HG02840 (cell line): ENCODE measurements at regions not wholly inside any gene's neighbourhood (a gene's known extent, or its start where the extent isn't known, plus 50 kb on each side); places are given as distances from the start of the nearest gene placed in this dataset.

Source experiments
- ATAC-seq: cut with Tn5 transposase; IDR thresholded peaks from one replicate; pipeline ENCODE4 v1.9.1; 2021; ENCODE audit warnings: mild to moderate bottlenecking, moderate library complexity, moderate number of reproducible peaks; ENCODE audit not compliant: unreplicated experiment, low FRiP score

DNA sequence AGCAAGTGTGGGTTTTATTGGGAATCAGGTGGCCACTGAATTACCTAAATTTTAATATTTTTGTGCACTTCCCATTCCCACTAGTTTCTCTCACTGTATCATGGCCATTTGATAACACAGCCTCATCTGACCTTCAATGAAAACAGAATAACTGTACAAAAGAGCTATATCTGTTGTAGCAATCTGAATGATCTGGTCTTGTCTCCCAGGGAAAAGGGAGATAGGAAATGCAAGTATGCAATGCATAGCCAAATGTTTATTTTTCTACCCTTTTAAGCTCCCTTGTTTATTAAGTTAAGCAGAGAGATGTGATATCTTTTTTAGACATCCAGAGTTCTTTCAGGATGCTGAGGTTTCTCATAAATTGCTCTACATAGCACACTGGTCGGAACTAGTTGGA lies 288.3 kb upstream of the CLINT1 start:
- ATAC-seq: no peak

DNA sequence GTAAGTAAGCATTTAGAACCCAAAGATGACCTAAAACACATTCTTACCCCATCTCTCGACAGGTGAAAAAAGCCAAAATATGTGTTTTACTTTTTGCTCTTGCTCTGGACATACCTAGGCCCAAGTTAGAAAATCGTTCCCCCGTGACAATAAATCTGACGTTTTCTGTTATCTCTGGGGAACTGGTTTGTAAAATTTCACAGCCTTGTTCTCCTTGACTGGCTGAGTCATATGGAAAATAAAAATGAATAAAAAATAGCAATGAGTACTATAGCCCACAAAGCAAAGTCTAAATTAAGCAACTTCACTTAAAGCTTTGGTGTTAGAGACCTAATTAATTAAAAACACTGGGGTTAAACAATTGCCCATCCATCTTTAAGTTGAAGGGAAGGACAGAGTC lies 286.9 kb upstream of the CLINT1 start:
- ATAC-seq: no peak

DNA sequence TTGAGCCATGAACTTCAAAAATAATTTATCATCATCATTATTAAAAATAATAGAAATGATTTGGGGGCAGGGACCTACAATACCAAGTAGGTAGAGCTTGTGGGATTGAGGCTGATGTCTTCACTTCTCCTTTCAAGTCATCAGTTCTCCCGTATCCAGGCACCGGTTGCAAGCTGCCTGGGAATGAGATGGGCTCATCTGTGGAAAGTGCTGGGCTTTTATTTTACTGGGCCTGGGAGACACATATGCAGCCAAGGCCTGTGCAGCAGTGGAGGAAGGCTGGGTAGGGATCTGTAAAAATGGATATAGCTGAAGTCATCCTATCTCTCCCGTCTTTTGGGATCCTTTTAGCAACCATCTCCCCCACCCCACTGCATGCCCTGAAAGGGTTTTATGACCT lies 284.1 kb upstream of the CLINT1 start:
- no peak for ATAC-seq

DNA sequence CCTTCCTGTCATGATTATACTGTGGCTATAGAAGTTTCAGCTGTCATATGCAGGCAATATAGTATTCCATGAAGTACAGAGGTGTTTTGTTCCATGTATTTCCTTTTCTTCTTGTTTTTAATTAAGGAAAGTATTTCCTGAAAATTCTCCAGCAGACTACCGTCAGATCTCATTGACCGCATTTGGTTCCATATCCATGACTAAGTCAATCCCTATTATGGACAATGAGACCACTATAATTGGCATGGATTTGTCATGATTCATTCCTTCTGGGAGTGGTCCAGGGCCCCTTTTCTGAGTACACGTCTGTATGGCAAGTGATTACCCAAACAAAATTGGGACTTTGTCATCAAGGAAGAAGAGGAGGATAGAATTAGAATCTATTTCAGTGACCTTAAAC lies 283.2 kb upstream of the CLINT1 start:
- ATAC-seq: no peak

DNA sequence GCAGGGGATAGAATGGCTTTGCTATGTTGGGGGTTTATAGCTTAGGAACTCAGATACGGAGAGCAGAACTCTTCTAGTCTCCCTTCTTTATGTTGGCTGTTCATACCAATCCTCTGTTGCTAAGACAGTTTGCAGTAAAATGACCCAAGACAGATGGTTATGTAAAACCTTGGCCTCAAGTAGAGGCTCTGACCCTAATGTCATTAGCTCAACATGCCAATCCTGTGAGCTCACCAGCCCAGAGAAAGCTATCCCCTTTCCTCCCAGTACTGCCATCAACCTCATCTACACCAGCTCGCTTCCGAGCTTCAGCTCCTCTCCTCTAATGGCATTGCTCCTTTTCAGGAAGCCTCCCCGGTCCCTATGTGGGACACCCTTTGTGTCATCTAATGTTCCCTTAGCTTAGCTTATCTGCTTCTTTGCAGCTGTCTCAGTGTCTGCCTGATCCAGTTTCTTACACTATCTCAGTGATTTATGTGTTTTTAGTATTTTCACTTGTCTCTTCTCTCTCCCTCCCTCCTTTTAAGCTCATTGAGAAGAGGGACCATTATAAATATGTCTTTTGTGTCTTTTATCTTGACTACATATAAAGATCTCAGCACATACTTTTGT lies 281.3 kb upstream of the CLINT1 start:
- no peak for ATAC-seq

DNA sequence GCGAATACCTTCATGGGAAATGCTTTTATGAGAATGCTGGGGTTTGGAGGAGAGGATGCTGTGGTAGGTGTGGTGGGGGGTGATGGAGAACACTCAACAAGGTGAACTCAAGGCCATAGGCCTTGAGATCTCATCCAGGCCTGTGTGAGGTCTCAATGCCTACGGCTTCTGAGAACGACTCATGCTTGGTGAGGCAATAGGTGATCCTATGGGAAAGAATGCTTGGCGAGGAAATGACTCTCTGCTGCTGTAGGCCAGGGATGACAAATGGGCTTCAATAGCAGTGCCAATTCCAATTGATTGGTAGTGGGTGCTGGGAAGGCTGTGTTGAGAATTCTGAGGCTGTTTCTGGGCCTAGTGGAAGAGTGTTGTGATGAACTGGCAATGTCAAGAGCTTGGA lies 280.2 kb upstream of the CLINT1 start:
- ATAC-seq: no peak

DNA sequence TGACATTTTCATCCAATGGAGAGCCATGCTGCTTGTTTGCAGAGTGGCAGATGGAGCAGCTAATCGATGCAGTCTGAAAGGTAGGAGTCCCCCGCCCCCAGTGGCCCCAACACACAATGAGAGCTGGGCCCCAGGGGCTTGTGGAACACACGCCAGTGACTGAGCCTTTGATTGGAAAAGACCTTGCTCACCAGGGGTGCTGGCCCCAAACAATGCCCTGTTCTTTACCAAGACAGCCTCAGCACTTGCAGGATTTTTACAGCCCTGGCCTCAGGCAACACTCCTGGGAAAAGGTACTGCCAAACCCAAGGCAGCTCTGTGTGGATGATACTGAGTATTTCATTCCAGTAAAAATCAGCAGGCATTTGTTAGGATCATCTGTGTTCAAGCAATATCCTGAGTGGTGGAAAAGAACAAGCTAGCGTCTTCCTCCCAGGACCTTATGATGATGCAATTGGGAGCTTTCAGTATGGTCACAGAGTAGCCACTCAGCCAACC lies 276.8 kb upstream of the CLINT1 start:
- ATAC-seq: no peak

DNA sequence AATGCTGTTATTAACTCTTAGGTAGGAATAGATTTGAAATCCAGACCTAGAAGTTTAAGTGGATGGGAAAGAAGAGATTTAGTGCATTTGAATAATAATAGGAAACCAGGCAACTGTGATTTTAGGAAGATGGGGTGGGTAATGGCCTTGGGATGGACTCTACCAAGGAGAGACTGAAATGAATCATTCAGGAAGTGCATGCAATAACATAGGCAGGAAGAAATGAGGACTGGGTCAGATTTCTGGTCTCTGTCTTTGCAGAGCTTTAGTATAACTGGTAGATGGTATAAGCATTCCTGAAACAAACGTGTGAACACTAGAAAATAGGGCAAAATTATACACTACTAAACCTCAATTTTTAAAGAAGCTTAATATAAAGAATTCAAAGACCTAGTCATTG lies 274.4 kb upstream of the CLINT1 start:
- ATAC-seq: no peak

DNA sequence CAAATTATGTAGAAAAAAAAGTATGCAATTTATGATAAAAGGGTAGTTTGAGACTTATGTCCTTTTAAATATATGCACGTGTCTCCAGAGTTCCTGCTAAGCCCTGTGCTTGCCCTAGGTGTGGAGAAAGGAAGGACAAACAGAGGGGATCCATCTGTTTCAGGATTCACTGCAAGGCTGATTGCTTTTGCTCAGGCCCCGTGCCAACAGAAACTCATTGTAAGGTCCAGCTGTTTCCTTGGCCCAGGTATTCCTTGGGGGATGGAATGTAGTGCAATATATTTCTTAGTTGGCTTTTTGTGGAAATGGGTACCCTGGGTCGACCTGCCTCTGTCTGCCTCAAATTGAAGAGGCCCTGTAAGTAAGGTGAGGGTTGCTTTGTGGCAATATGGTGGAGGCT lies 268.6 kb upstream of the CLINT1 start:
- no peak for ATAC-seq

DNA sequence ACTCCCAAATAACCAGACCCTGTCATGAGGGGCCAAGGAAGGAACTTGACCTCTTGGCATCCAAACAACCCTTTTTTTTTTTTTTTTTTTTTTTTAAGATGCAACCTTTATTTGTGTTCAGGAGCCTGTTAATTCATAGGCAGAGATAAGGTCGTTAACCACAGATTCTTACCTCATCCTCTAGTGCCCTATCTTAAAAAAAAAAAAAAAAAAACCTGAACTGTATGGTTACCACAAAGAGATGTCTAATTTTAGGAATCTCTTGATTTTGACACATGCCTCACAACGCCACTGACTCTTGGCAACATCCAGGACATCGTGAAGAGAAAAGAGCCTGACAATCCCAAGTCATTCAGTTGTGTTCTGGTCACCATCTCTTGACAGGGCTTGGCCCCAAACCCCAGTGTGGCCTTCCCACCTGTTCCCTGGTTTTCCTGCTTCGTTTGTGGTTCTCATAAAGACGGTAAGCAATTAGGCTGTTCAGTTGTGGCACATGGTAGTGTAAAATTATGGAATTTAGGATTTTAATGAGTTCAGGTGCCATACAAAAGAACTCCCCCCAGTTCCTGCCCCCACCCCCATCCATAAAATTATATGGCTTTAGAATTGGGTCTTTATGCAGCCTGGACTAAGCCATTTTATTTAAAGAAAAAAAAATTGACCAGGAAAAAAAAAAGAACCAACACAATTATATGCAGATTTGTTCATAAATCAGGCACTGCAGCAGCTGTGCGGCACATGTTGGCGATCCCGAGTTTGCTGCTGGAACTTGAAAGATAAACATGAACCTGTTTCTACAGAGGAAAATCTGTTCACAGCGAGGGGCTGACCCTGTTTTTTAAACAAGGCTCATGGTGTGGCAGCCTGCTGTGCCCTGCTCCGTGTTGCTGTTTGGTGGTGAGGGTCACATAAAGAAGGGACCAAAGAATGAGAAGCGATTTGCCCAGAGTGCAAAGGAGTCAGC lies 267.8 kb upstream of the CLINT1 start:
- ATAC-seq: no peak

DNA sequence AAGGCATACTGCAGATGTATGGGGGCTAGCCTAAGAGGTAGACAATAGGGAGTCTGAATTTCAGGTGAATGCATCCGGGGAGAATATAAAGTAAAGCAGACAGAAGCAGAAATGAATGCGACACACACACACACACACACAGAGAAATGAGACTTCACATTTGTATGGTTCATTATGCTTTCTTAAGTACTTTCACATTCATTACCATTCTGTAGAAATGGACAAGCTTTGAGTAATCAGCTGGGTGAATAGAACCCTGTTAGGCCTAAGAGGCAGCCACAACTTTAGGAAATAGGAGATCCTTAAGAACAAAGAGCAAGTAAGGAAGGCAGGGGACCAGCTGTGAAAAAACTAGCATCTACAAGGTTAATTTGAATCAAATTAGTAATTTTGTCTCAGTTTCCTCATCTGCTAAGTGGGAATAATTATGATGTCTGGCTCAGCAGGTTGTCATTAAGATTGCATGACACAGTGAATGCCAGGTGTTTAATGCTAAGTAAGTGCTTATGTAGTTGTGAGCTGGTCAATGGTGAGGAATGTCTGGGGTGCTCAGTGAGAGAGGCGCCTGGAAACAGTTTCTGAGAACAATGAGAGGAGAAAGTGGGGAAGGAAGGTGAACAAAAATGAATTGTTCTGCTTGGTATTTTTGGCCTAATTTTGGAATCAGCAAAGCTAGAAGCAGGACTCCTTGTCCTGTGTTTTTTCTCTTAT lies 265.8 kb upstream of the CLINT1 start:
- no peak for ATAC-seq

DNA sequence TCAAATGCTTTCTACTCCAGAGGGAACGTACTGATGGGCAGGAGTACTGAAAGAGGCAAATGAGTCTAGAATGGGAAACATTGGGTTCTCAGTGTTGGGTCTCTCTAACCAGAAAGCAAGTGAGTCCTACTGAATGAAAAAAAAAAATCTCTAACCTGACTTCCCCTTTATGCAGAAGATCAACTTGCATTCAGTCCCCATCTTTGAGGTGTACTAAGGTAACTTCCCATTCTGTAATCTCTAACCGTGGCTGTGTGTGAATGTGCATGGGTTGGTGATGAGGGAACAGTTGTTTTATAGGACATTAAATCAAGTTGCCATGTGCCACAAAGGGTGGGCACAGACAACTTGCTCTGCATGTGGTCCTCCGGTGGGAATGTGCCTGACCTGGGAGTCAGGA lies 264.6 kb upstream of the CLINT1 start:
- no peak for ATAC-seq

DNA sequence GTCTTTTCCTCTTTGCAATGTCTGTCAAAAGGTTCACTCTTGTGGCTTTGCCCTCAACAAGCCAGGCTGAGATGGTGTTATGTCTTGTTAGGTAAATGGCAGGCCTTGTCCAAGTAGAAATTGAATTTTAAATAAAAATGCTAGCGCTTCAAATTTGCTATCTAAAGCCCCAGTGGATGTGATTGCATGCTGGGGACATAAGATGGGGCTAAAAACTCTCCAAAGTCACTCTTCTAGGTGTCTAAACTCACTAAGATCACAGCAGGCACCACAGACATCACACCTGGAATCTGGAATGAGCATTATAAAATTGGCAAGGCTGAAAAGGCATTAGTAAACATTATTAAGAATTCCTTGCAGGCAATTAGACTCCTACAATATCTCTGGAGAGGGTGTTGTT lies 262.7 kb upstream of the CLINT1 start:
- no peak for ATAC-seq

DNA sequence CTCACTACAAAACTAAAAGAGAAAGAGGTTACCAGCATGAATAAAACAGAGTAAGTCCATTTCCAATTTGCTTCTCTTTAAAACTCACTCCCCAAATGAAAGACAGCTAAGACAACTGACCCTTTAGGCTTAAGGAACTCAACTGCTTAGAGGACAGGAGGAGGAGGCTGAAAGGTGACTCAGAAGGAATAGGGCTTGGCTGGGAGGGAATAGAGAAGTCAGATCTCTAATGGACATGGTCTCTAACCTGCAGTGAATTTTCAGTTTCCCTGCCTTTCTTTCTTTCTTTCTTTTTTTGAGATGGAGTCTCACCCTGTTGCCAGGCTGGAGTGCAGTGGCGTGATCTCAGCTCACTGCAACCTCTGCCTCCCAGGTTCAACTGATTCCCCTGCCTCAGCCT lies 261.8 kb upstream of the CLINT1 start:
- no peak for ATAC-seq

DNA sequence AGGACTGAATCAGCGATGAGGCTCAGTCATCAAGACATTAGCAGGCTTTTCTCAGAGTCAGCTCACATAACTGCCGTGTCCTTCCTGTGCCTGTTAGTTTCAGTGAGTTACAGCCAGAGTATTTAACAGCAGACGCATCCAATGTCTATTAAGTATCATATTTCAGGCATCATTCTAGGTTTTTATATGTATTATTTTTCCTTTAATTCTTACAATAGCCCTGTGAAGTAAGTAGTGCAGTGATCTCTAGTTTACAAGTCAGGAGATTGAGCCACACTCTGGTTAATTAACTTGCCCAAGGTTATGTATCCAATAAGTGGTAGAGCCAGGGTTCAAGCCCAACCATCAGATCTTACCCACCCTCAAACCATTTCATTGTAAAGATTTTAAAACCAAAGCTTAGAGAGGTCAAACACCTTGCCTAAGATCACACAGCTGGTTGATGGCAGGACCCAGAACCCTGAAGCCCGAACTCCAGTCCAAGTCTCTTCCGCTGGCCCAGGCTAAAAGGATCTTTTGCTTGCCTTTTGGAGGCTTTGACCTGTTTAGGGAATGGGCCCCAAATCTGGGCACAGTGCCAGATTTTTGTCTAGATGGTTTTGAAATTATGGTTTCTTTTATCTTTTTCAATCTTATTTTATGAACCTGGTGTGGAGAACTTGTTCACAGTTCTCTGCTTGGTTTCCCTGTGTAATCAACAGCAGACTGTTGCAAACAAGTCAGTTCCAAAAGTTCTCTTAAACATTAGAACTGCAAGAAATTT lies 261.2 kb upstream of the CLINT1 start:
- ATAC-seq: no peak

DNA sequence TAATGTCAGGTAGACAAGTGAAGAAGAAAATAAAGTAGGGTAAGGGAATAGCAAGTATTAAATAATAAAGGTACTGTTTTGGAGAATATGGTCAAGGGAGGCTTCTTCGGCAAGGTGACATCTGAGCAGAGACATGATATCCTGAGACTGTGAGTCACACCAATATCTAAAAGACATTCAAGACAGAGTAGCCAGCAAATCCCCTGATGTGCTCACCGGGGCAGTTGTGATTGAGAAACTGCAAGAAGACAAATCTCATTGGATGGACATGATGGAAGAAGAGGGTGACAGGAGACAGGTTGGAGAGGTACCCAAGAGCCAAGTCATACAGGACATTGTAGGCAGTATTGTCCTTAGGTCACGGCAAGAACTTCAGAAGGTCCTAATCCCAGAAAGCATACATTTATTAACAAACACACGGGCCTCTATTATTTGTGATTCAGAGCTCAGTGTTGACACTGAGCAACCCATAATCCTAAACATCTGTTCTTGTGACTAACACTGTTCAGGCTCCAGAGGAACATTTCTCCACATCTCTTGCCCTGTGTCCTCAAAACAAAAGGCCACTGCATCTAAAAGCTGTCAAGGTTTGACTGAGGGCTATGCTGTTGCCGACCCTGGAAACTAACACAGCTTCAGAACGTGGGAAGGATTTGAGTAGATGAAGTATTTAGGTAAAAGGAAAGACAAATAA lies 258.7 kb upstream of the CLINT1 start:
- ATAC-seq: no peak

DNA sequence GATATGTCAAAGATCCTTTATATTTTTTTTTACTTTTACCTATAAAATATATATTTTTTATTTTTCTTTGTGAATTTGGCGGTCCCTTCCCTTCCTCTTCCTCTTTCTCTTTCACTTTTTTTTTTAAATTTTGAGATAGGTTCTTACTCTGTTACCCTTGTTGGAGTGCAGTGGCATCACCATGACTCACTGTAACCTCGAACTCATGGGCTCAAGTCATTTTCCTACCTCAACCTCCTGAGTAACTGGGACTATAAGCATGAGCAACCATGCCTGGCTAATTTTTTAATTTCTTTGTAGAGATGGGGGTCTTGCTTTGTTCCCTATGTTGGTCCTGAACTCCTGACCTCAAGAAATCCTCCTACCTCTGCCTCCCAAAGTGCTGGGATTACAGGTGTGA lies 258.0 kb upstream of the CLINT1 start:
- no peak for ATAC-seq

DNA sequence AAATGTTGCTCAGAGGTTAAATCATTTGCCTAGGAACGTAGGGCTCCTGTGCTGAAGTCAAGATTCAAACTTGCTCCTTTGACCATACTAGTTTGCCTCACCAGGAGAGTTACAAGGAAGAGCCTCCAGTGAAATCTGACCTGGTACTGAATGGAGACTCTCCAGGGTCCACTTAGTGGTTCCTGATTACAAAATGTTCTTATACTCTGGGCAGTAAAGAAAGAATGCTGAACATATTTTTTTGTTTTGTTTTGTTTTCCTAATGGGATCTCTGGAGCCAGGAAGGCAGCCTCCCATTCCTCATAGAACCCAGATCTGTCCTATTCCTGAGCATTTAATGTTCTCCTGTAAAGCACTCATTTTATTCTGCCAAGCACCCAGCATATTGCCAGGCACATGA lies 256.5 kb upstream of the CLINT1 start:
- ATAC-seq: no peak

DNA sequence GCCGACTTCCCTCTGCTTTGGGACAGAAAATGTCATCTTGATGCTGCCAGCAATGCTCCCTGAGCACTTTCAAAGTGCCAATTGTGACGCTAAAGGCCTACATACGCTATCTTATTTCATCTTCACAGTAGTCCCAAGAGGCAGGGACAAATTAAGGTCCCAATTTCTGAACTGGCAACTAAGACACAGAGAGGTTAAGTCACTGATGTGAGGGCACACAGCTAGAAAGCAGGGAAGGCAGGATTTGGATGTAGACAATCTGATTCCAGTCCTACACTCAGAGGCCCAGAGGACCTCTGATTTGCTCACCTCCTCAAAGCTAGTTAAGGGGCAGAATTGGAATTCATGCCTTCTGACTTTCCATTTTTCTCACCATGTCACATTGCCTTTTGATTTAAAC lies 249.2 kb upstream of the CLINT1 start:
- ATAC-seq: no peak

DNA sequence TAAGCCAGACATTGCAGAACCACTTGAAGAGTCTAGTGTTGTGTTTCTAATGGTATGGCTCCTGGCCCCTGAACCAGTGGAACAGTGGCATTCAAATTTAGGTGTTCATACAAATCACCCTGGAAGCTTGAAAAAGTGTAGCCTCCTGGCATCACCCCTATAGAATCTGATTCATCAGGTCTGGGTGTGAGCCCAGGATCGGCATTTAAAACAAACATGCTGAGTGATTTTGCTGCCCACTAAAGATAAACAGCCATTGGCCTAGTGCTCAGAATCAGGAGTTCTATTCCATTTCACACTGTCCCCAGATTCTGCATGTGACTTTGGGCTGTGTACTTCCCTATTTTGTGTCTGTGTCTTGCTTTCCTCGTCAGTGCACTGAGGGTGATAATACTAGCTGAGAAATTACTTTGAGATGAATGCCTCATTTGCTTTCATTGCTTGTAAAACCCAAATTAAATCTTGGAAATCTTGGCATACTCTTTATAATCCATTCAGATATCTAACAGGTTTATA lies 241.5 kb upstream of the CLINT1 start:
- no peak for ATAC-seq
